Nephron (organoid): ENCODE measurements at regions not wholly inside any gene's neighbourhood (a gene's known extent, or its start where the extent isn't known, plus 50 kb on each side); places are given as distances from the start of the nearest gene placed in this dataset.

Experiments
- H3K27ac Mint-ChIP-seq, 3 experiments: 2 replicates each; pipeline ENCODE4 v1.8.0; 2020; ENCODE audit warnings: mixed read lengths in 3 of 3, mild to moderate bottlenecking in 2 of 3, moderate library complexity in 1 of 3
- H3K27me3 Mint-ChIP-seq: 2 replicates; pipeline ENCODE4 v1.8.0; 2021; ENCODE audit warnings: low read depth, mild to moderate bottlenecking, moderate library complexity, mixed read lengths
- H3K36me3 Mint-ChIP-seq: 2 replicates; pipeline ENCODE4 v1.8.0; 2020; ENCODE audit warnings: low read depth, mixed read lengths
- H3K4me1 Mint-ChIP-seq: 2 replicates; pipeline ENCODE4 v1.8.0; 2020; ENCODE audit warnings: mixed read lengths
- H3K4me3 Mint-ChIP-seq, 3 experiments: 2 replicates each; pipeline ENCODE4 v1.8.0; 2020; ENCODE audit warnings: mild to moderate bottlenecking in 3 of 3, mixed read lengths in 3 of 3, moderate library complexity in 2 of 3
- H3K9me3 Mint-ChIP-seq: 2 replicates; pipeline ENCODE4 v1.8.0; 2020; ENCODE audit warnings: mixed read lengths
- CTCF ChIP-seq, 3 experiments: fragments of 200-600 bp; sonication (generic); IDR thresholded peaks; one replicate each; pipeline ENCODE4 v1.5.0; 2021; ENCODE audit warnings: antibody characterized with exemption in 3 of 3; ENCODE audit not compliant: unreplicated experiment in 3 of 3

GRCh38 chr13:31866099-31866498, 126.8 kb downstream of the RXFP2 start:
- no peak for TF ChIP-seq CTCF (IDR thresholded peaks at IDR 0.05; ENCODE audit: unreplicated experiment in 3 of 3)
- Mint-ChIP-seq H3K36me3 (no peaks in the 10 kb centered on the region), H3K4me1 (no peaks in the 10 kb centered on the region), H3K9me3 (no peaks in the 10 kb centered on the region), H3K27me3 (no peaks in the 10 kb centered on the region), H3K27ac (no peak overlapping the region), H3K4me3 (no peak overlapping the region)

GRCh38 chr13:31867709-31868108, 128.4 kb downstream of the RXFP2 start:
- H3K27ac Mint-ChIP-seq: no peak overlapping the region
- no peak for TF ChIP-seq CTCF (IDR thresholded peaks at IDR 0.05; ENCODE audit: unreplicated experiment in 3 of 3)
- no peaks in the 10 kb centered on the region for H3K4me1 Mint-ChIP-seq

GRCh38 chr13:31869582-31869981, 130.3 kb downstream of the RXFP2 start:
- no peak for TF ChIP-seq CTCF (IDR thresholded peaks at IDR 0.05; ENCODE audit: unreplicated experiment in 3 of 3)
- no peak overlapping the region for H3K4me3 Mint-ChIP-seq
- no peaks in the 10 kb centered on the region for H3K4me1 Mint-ChIP-seq
- no peaks in the 10 kb centered on the region for H3K36me3 Mint-ChIP-seq
- H3K27me3 Mint-ChIP-seq: no peaks in the 10 kb centered on the region
- no peaks in the 10 kb centered on the region for H3K9me3 Mint-ChIP-seq
- no peak overlapping the region for H3K27ac Mint-ChIP-seq

More at GRCh38 chr13:31867709-31868108, 128.4 kb downstream of the RXFP2 start:
- H3K9me3 Mint-ChIP-seq: no peaks in the 10 kb centered on the region
- no peak overlapping the region for H3K4me3 Mint-ChIP-seq
- no peaks in the 10 kb centered on the region for H3K36me3 Mint-ChIP-seq
- H3K27me3 Mint-ChIP-seq: no peaks in the 10 kb centered on the region

GRCh38 chr13:31870511-31870910, 131.2 kb downstream of the RXFP2 start:
- no peaks in the 10 kb centered on the region for H3K27me3 Mint-ChIP-seq

GRCh38 chr13:31873145-31873544, 133.8 kb downstream of the RXFP2 start:
- H3K4me1 Mint-ChIP-seq: peaks cover 3% of the 10 kb centered on the region
- H3K9me3 Mint-ChIP-seq: no peaks in the 10 kb centered on the region
- H3K36me3 Mint-ChIP-seq: no peaks in the 10 kb centered on the region
- H3K27me3 Mint-ChIP-seq: no peaks in the 10 kb centered on the region
- H3K27ac Mint-ChIP-seq: no peak overlapping the region
- no peak for TF ChIP-seq CTCF (IDR thresholded peaks at IDR 0.05; ENCODE audit: unreplicated experiment in 3 of 3)
- H3K4me3 Mint-ChIP-seq: no peak overlapping the region

More at GRCh38 chr13:31870511-31870910, 131.2 kb downstream of the RXFP2 start:
- H3K27ac Mint-ChIP-seq: no peak overlapping the region
- no peaks in the 10 kb centered on the region for H3K36me3 Mint-ChIP-seq
- H3K9me3 Mint-ChIP-seq: no peaks in the 10 kb centered on the region
- H3K4me1 Mint-ChIP-seq: peaks cover 3% of the 10 kb centered on the region
- no peak overlapping the region for H3K4me3 Mint-ChIP-seq
- no peak for TF ChIP-seq CTCF (IDR thresholded peaks at IDR 0.05; ENCODE audit: unreplicated experiment in 3 of 3)

DNA sequence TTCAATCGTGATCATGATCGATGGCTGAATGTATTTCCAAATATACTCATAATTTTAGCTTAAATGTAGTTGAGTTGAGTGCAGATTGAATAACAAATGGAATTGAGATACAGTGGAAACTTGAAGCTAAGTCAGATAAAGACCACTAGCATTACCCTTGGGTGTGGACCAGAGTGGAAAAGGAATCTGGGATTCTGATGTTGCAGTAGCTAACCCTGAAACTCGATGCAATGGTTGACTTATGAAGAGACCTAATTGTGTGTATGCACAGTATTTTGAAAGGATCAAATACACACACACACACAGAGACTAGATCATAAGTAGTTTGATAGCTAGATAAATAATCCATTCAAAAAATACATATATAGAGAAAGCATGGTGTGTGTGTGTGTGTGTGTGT, 135.8 kb downstream of the RXFP2 start:
- Mint-ChIP-seq H3K4me3 (no peak overlapping the region), H3K36me3 (no peaks in the 10 kb centered on the region), H3K27ac (no peak overlapping the region), H3K27me3 (no peaks in the 10 kb centered on the region), H3K4me1 (peaks cover 3% of the 10 kb centered on the region), H3K9me3 (no peaks in the 10 kb centered on the region)
- no peak for TF ChIP-seq CTCF (IDR thresholded peaks at IDR 0.05; ENCODE audit: unreplicated experiment in 3 of 3)
